Caco-2 (cell line): ENCODE measurements at regions not wholly inside any gene's neighbourhood (a gene's known extent, or its start where the extent isn't known, plus 50 kb on each side); places are given as distances from the start of the nearest gene placed in this dataset.

Experiments used
- BruUV-seq: library from RNA; stranded (reverse); fragments of 400-500 nt; replicated peaks from 2 replicates; lab custom pipeline; 2021; lab: Mats Ljungman, UMichigan
- CTCF ChIA-PET: fragments of 300-600 bp; sonication (Branson Sonifier 250); formaldehyde crosslinking; loops from one replicate; lab custom pipeline; 2022; ENCODE audit warnings: antibody characterized with exemption; lab: Charles Lee
- POLR2A ChIA-PET: fragments of 300-600 bp; sonication (Branson Sonifier 250); formaldehyde crosslinking; loops from one replicate; lab custom pipeline; 2022; ENCODE audit warnings: antibody characterized with exemption; lab: Charles Lee
- DNase-seq, 2 experiments: peaks; one replicate each; pipeline versions ENCODE4 v3.0.0 to v3.0.0-alpha.2; 2020 to 2022
- H3K27me3 ChIP-seq: replicated peaks from 2 replicates; pipeline ENCODE4 v1.6.0; 2011; ENCODE audit warnings: low read length; ENCODE audit not compliant: control insufficient read depth, insufficient read depth
- H3K36me3 ChIP-seq: 2 replicates; pipeline ENCODE4 v1.5.1; 2011; ENCODE audit warnings: low read length; ENCODE audit not compliant: control insufficient read depth, insufficient read depth
- H3K4me1 ChIP-seq: fragments of 250-450 bp; sonication (Bioruptor Pico); 2 replicates; pipeline ENCODE4 v1.5.1; 2020; ENCODE audit warnings: mild to moderate bottlenecking
- H3K4me3 ChIP-seq: 2 replicates; pipeline ENCODE4 v1.5.1; 2011; ENCODE audit warnings: low read depth, mild to moderate bottlenecking, control low read depth, low read length
- H3K9me3 ChIP-seq: fragments of 250-450 bp; sonication (Bioruptor Pico); 2 replicates; pipeline ENCODE4 v1.5.1; 2020; ENCODE audit warnings: mild to moderate bottlenecking, moderate library complexity
- H3K27ac Mint-ChIP-seq: one replicate; pipeline ENCODE4 v1.8.0; 2022; ENCODE audit warnings: mixed read lengths; ENCODE audit not compliant: unreplicated experiment
- H3K27me3 Mint-ChIP-seq: one replicate; pipeline ENCODE4 v1.8.0; 2022; ENCODE audit warnings: mixed read lengths; ENCODE audit not compliant: insufficient read depth, unreplicated experiment
- H3K36me3 Mint-ChIP-seq: one replicate; pipeline ENCODE4 v1.8.0; 2022; ENCODE audit warnings: mild to moderate bottlenecking, mixed read lengths; ENCODE audit not compliant: insufficient read depth, unreplicated experiment
- H3K4me1 Mint-ChIP-seq: one replicate; pipeline ENCODE4 v1.8.0; 2022; ENCODE audit warnings: low read depth, mixed read lengths; ENCODE audit not compliant: unreplicated experiment
- H3K4me3 Mint-ChIP-seq: one replicate; pipeline ENCODE4 v1.8.0; 2022; ENCODE audit warnings: mild to moderate bottlenecking, moderate library complexity, mixed read lengths; ENCODE audit not compliant: unreplicated experiment
- H3K9me3 Mint-ChIP-seq: one replicate; pipeline ENCODE4 v1.8.0; 2022; ENCODE audit warnings: mixed read lengths; ENCODE audit not compliant: unreplicated experiment
- CTCF ChIP-seq, 2 experiments: fragments of 200-600 bp in 1 of 2; IDR thresholded peaks; 1 replicate in 1 of 2; 2 replicates in 1 of 2; pipeline versions ENCODE4 v1.5.1 to v1.8.0; 2011 to 2022; ENCODE audit warnings: antibody characterized with exemption in 1 of 2, control low read depth in 1 of 2, inconsistent platforms in 1 of 2, low read depth in 1 of 2, low read length in 1 of 2, mild to moderate bottlenecking in 1 of 2, moderate library complexity in 1 of 2; ENCODE audit not compliant: insufficient read depth in 1 of 2, severe bottlenecking in 1 of 2, unreplicated experiment in 1 of 2
- intact Hi-C: fragments of 100-400 bp; cut with micrococcal nuclease; formaldehyde crosslinking; loops from one replicate; pipeline ENCODE4 v1.10.0; 2022; ENCODE audit not compliant: unreplicated experiment

- Mint-ChIP-seq H3K36me3 (no peaks in the 10 kb centered on the region), H3K4me1 (no peaks in the 10 kb centered on the region), H3K27me3 (no peaks in the 10 kb centered on the region), H3K9me3 (peaks cover 25% of the 10 kb centered on the region), H3K4me3 (no peak overlapping the region), H3K27ac (no peak overlapping the region)
- Histone ChIP-seq H3K27me3 (no peaks in the 10 kb centered on the region), H3K9me3 (no peaks in the 10 kb centered on the region), H3K4me1 (peaks cover 9% of the 10 kb centered on the region), H3K4me3 (no peak overlapping the region), H3K36me3 (no peaks in the 10 kb centered on the region)
- POLR2A ChIA-PET: no interaction called here
- no TSS peak for BruUV-seq
- intact Hi-C loops: loop anchor here (2.0 kb wide), 1 partner anchor 203 kb away; no protein-coding TSS in a partner anchor
- CTCF ChIA-PET: interaction anchor here (1.0 kb wide), 1 partner anchor 47 kb away, joined by 6 read pairs; no protein-coding TSS in a partner anchor
- peak in 1 of 2 experiments; percentile 36 for DNase-seq
- no peak for TF ChIP-seq CTCF (IDR thresholded peaks at IDR 0.05; ENCODE audit: insufficient read depth in 1 of 2, low read depth in 1 of 2, low read length in 1 of 2, severe bottlenecking in 1 of 2, unreplicated experiment in 1 of 2)
These were observed 232.6 kb upstream of the BOD1L1 start for GRCh38 chr4:13860126-13860525.

GRCh38 chr4:13865871-13866669 is 238.5 kb upstream of the BOD1L1 start:
- ChIA-PET CTCF (no interaction called here), POLR2A (no interaction called here)
- H3K27ac Mint-ChIP-seq: no peak overlapping the region
- DNase-seq: no peak
- intact Hi-C loops: no loop called here
- TF ChIP-seq CTCF (IDR thresholded peaks at IDR 0.05; ENCODE audit: insufficient read depth in 1 of 2, low read depth in 1 of 2, low read length in 1 of 2, severe bottlenecking in 1 of 2, unreplicated experiment in 1 of 2): no peak
- no peaks in the 10 kb centered on the region for H3K27me3 Mint-ChIP-seq
- Histone ChIP-seq H3K36me3 (no peaks in the 10 kb centered on the region), H3K27me3 (no peaks in the 10 kb centered on the region), H3K9me3 (no peaks in the 10 kb centered on the region), H3K4me3 (no peak overlapping the region), H3K4me1 (no peaks in the 10 kb centered on the region)
- no peaks in the 10 kb centered on the region for H3K4me1 Mint-ChIP-seq
- H3K9me3 Mint-ChIP-seq: peaks cover 21% of the 10 kb centered on the region
- H3K36me3 Mint-ChIP-seq: no peaks in the 10 kb centered on the region
- no peak overlapping the region for H3K4me3 Mint-ChIP-seq
- BruUV-seq: no TSS peak

- Histone ChIP-seq H3K36me3 (no peaks in the 10 kb centered on the region), H3K4me3 (no peak overlapping the region), H3K4me1 (no peaks in the 10 kb centered on the region), H3K9me3 (no peaks in the 10 kb centered on the region), H3K27me3 (no peaks in the 10 kb centered on the region)
- intact Hi-C loops: no loop called here
- Mint-ChIP-seq H3K36me3 (no peaks in the 10 kb centered on the region), H3K27ac (no peak overlapping the region), H3K4me1 (no peaks in the 10 kb centered on the region), H3K9me3 (peaks cover 22% of the 10 kb centered on the region), H3K27me3 (no peaks in the 10 kb centered on the region), H3K4me3 (no peak overlapping the region)
- no peak for TF ChIP-seq CTCF (IDR thresholded peaks at IDR 0.05; ENCODE audit: insufficient read depth in 1 of 2, low read depth in 1 of 2, low read length in 1 of 2, severe bottlenecking in 1 of 2, unreplicated experiment in 1 of 2)
- ChIA-PET CTCF (no interaction called here), POLR2A (no interaction called here)
- no peak for DNase-seq
- no TSS peak for BruUV-seq
These were observed 239.4 kb upstream of the BOD1L1 start for GRCh38 chr4:13866881-13867280.
